ENCODE measurements at regions not wholly inside any gene's neighbourhood (a gene's known extent, or its start where the extent isn't known, plus 50 kb on each side); places are given as distances from the start of the nearest gene placed in this dataset.

GRCh38 chr3:31270010-31270409 lies 262.7 kb upstream of the STT3B start:
- TF ChIP-seq POLR2AphosphoS5 (IDR thresholded peaks at IDR 0.05; ENCODE audit: insufficient read depth, low read depth, low read length) (no peak), CTCF (IDR thresholded peaks at IDR 0.05; ENCODE audit: extremely low read depth in 1 of 2, insufficient read depth in 1 of 2, low read depth in 1 of 2, low read length in 2 of 2) (no peak), EZH2 (IDR thresholded peaks at IDR 0.05; ENCODE audit: borderline replicate concordance, low read depth, low read length, severe bottlenecking) (no peak)

All from endothelial cell of umbilical vein (primary cell).